A549 (cell line): ENCODE measurements at regions not wholly inside any gene's neighbourhood (a gene's known extent, or its start where the extent isn't known, plus 50 kb on each side); places are given as distances from the start of the nearest gene placed in this dataset.

Experiments used
- BHLHE40 ChIP-seq: IDR thresholded peaks from 2 replicates; pipeline ENCODE4 v1.6.1; 2012; ENCODE audit warnings: low read depth, low read length, inconsistent platforms
- HMGXB4 ChIP-seq: fragments of 250-450 bp; sonication (Bioruptor Pico); IDR thresholded peaks from 2 replicates; pipeline ENCODE4 v1.5.0; 2021; ENCODE audit warnings: mild to moderate bottlenecking, moderate library complexity, borderline replicate concordance
- POLR2A ChIP-seq: IDR thresholded peaks from 2 replicates; pipeline ENCODE4 v1.6.1; 2012; ENCODE audit warnings: mild to moderate bottlenecking, low read length
- RCOR1 ChIP-seq: fragments of 150-350 bp; IDR thresholded peaks from 2 replicates; pipeline ENCODE4 v1.6.1; 2014; ENCODE audit warnings: antibody characterized with exemption, low read length, low read depth
- RNF2 ChIP-seq: fragments of 200-600 bp; sonication (generic); IDR thresholded peaks from 2 replicates; pipeline ENCODE4 v1.6.1; 2016; ENCODE audit warnings: low read depth, mild to moderate bottlenecking, antibody characterized with exemption, moderate library complexity, borderline replicate concordance
- TF ChIP-seq, protein P1 (sequence below): fragments of >200 bp; sonication (Bioruptor Twin); formaldehyde crosslinking; IDR thresholded peaks from 3 replicates; pipeline ENCODE4 v1.5.1; 2016

DNA sequence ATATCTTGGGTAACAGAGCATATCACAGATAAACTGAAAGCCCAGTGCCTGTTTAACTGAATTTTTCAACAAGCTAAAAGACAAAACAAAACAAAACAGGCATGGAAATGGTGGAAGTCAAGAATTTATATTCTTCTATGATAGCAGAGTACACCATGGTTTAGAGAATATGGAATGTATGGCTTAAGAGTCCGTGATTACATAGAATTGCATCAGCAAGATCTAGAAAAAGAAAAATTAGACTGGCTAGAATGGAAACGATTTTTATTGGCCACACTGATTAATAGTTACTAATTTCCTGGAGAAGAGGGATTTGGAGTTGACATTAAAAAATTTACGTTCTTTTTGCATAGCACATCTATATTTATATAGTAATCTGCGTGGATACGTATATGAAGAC, 435.2 kb upstream of the DPPA4 start:
- no peak for TF ChIP-seq HMGXB4 (CRISPR knock-in tag)
- TF ChIP-seq, protein P1, sequence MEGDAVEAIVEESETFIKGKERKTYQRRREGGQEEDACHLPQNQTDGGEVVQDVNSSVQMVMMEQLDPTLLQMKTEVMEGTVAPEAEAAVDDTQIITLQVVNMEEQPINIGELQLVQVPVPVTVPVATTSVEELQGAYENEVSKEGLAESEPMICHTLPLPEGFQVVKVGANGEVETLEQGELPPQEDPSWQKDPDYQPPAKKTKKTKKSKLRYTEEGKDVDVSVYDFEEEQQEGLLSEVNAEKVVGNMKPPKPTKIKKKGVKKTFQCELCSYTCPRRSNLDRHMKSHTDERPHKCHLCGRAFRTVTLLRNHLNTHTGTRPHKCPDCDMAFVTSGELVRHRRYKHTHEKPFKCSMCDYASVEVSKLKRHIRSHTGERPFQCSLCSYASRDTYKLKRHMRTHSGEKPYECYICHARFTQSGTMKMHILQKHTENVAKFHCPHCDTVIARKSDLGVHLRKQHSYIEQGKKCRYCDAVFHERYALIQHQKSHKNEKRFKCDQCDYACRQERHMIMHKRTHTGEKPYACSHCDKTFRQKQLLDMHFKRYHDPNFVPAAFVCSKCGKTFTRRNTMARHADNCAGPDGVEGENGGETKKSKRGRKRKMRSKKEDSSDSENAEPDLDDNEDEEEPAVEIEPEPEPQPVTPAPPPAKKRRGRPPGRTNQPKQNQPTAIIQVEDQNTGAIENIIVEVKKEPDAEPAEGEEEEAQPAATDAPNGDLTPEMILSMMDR = no peak
- TF ChIP-seq BHLHE40 = no peak
- TF ChIP-seq RNF2 = no peak
- no peak for TF ChIP-seq RCOR1
- TF ChIP-seq POLR2A = no peak
